Upper lobe of left lung (tissue), 4 donors: ENCODE measurements at regions not wholly inside any gene's neighbourhood (a gene's known extent, or its start where the extent isn't known, plus 50 kb on each side); places are given as distances from the start of the nearest gene placed in this dataset.

Experiments
- CTCF ChIP-seq, 6 experiments: fragments of 450-650 bp in 4 of 6; fragments of 200-600 bp in 2 of 6; sonication (generic) in 2 of 6; IDR thresholded peaks; one replicate each; pipeline ENCODE4 v1.5.1; 2016 to 2019; ENCODE audit warnings: antibody characterized with exemption in 6 of 6
- EP300 ChIP-seq, 4 donors: sonication (generic); formaldehyde crosslinking; IDR thresholded peaks; one replicate each; pipeline ENCODE4 v1.5.1; 2017; ENCODE audit warnings: antibody characterized with exemption in 4 of 4, control low read depth in 2 of 4
- POLR2A ChIP-seq, 4 donors: fragments of 450-650 bp; IDR thresholded peaks; one replicate each; pipeline ENCODE4 v1.5.1; 2016 to 2017; ENCODE audit warnings: antibody characterized with exemption in 4 of 4, mild to moderate bottlenecking in 2 of 4
- POLR2AphosphoS5 ChIP-seq, 2 donors: sonication (generic); formaldehyde crosslinking; IDR thresholded peaks; one replicate each; pipeline ENCODE4 v1.5.1; 2017; ENCODE audit warnings: antibody characterized with exemption in 2 of 2

- no peak for TF ChIP-seq CTCF (IDR thresholded peaks at IDR 0.05)
- TF ChIP-seq POLR2A (IDR thresholded peaks at IDR 0.05): no peak
- TF ChIP-seq POLR2AphosphoS5 (IDR thresholded peaks at IDR 0.05): no peak
- TF ChIP-seq EP300 (IDR thresholded peaks at IDR 0.05): no peak
These were observed 67.0 kb upstream of the LSAMP start for GRCh38 chr3:116512281-116512680.
